ENCODE measurements at regions not wholly inside any gene's neighbourhood (a gene's known extent, or its start where the extent isn't known, plus 50 kb on each side); places are given as distances from the start of the nearest gene placed in this dataset.
"Not testable (repeated sequence)": the region's sequence is repeated elsewhere in the genome, so short reads cannot be mapped to it uniquely, and the experiment has no call there.

DNA sequence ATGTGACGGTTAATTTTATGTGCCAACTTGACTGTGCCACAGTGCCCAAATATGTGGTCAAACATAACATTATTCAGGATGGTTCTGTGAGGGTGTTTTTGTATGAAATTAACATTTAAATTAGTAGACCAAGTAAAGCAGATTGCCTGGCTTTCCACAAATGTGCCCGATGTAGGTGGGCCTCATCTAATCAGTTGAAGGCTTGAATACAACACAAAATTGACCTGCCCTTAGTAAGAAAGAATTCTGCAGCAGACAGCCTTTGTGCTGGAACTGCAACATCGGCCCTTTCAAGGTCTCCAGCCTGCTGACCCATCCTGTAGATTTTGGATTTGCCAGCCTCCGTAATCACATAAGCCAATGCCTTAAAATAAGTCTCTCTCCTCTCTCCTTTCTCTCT, 215.9 kb downstream of the MEX3B start:
- no peak for DNase-seq (ENCODE audit: low read depth in 1 of 2, low spot score in 1 of 2)
- H3K9me3 ChIP-seq (ENCODE audit: low read depth), result no peaks in the 10 kb centered on the region
- H3K27me3 ChIP-seq, result no peaks in the 10 kb centered on the region
- no peaks in the 10 kb centered on the region for H3K4me1 ChIP-seq (ENCODE audit: low read depth)
- no peaks in the 10 kb centered on the region for H3K36me3 ChIP-seq
- TF ChIP-seq, protein P1, sequence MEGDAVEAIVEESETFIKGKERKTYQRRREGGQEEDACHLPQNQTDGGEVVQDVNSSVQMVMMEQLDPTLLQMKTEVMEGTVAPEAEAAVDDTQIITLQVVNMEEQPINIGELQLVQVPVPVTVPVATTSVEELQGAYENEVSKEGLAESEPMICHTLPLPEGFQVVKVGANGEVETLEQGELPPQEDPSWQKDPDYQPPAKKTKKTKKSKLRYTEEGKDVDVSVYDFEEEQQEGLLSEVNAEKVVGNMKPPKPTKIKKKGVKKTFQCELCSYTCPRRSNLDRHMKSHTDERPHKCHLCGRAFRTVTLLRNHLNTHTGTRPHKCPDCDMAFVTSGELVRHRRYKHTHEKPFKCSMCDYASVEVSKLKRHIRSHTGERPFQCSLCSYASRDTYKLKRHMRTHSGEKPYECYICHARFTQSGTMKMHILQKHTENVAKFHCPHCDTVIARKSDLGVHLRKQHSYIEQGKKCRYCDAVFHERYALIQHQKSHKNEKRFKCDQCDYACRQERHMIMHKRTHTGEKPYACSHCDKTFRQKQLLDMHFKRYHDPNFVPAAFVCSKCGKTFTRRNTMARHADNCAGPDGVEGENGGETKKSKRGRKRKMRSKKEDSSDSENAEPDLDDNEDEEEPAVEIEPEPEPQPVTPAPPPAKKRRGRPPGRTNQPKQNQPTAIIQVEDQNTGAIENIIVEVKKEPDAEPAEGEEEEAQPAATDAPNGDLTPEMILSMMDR (IDR thresholded peaks at IDR 0.05; ENCODE audit: low read depth, low read length), result no peak
- H3K27ac ChIP-seq, result no peak overlapping the region
- no peak overlapping the region for H3K4me3 ChIP-seq

DNA sequence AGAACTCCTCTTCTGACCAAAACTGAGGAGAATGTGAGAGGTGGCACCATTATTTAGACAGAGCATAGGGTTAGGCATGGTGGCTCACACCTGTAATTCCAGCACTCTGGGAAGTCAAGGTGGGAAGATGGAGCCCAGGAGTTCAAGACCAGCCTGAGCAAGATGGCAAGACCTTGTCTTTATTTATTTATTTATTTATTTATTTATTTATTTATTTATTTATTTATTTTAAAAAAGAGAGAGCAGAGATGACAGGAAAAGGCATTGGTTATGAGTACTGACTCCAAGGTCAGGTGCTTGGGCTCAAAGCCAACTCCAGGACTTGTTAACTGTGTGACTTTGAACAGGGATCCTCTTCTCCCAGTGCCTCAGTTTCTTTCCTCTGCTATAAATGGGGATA, 217.7 kb downstream of the MEX3B start:
- no peaks in the 10 kb centered on the region for H3K9me3 ChIP-seq (ENCODE audit: low read depth)
- TF ChIP-seq, protein P1 (IDR thresholded peaks at IDR 0.05; ENCODE audit: low read depth, low read length), result no peak
- H3K27ac ChIP-seq, result no peak overlapping the region
- no peaks in the 10 kb centered on the region for H3K4me1 ChIP-seq (ENCODE audit: low read depth)
- H3K36me3 ChIP-seq, result no peaks in the 10 kb centered on the region
- no peak for DNase-seq (ENCODE audit: low read depth in 1 of 2, low spot score in 1 of 2)
- no peaks in the 10 kb centered on the region for H3K27me3 ChIP-seq
- H3K4me3 ChIP-seq, result no peak overlapping the region

DNA sequence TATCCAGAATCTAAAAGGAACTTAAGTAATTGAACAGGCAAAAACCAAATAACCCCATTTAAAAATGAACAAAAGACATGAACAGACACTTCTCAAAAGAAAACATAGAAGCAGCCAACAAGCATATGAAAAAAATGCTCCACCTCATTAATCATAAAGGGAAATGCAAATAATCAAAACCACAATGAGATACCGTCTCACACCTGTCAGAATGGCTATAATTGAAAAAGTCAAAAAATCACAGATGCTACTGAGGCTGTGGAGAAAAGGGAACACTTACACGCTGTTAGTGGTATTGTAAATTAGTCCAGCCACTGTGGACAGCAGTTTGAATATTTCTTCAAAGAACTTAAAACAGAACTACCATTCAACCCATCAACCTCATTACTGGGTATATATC, 220.7 kb downstream of the MEX3B start:
- no peaks in the 10 kb centered on the region for H3K27me3 ChIP-seq
- no peak for DNase-seq (ENCODE audit: low read depth in 1 of 2, low spot score in 1 of 2)
- no peaks in the 10 kb centered on the region for H3K36me3 ChIP-seq
- H3K4me3 ChIP-seq, result no peak overlapping the region
- H3K27ac ChIP-seq, result no peak overlapping the region
- H3K9me3 ChIP-seq (ENCODE audit: low read depth), result no peaks in the 10 kb centered on the region
- no peaks in the 10 kb centered on the region for H3K4me1 ChIP-seq (ENCODE audit: low read depth)
- TF ChIP-seq, protein P1 (IDR thresholded peaks at IDR 0.05; ENCODE audit: low read depth, low read length), result no peak

DNA sequence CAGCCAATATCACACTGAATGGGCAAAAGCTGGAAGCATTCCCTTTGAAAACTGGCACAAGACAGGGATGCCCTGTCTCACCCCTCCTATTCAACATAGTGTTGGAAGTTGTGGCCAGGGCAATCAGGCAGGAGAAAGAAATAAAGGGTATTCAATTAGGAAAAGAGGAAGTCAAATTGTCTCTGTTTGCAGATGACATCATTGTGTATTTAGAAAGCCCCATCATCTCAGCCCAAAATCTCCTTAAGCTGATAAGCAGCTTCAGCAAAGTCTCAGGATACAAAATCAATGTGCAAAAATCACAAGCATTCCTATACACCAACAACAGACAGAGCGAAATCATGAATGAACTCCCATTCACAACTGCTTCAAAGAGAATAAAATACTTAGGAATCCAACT, 223.2 kb downstream of the MEX3B start:
- H3K27me3 ChIP-seq; H3K4me1 ChIP-seq (ENCODE audit: low read depth); DNase-seq (ENCODE audit: low read depth in 1 of 2, low spot score in 1 of 2); H3K36me3 ChIP-seq; H3K4me3 ChIP-seq; H3K9me3 ChIP-seq (ENCODE audit: low read depth); H3K27ac ChIP-seq: not testable (repeated sequence)

DNA sequence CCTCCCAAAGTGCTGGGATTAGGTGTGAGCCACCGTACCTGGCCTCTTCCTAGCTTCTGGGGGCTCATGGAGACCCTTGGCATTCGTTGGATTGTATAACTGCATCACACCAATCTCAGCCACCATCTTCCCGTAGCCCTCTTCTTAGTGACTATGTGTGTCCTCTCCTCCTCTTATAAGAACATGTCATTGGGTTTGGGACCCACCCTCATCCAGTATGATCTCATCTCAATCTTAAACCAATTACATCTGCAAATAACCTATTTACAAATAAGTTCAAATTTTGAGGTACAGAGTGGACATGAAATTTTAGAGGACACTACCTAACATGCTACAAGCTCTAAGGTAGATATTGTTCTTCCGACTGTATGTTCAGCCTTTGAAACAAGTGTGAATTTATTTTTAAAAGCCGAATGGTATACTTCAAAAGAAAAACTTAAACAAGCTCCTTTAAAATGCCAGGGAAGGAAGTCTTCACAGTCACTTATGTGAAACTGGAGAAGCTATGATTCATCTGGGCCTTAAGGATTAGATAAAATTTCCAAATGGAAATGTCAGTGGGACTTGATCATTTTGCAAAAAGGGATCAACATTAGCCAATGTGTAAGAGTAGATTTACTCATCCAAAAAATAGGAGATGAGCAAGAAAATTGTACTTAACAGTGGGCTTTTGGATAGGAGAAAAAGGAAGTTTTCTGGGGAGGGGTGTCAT, 225.7 kb downstream of the MEX3B start:
- no peaks in the 10 kb centered on the region for H3K9me3 ChIP-seq (ENCODE audit: low read depth)
- H3K27me3 ChIP-seq, result no peaks in the 10 kb centered on the region
- H3K4me3 ChIP-seq, result no peak overlapping the region
- TF ChIP-seq, protein P1 (IDR thresholded peaks at IDR 0.05; ENCODE audit: low read depth, low read length), result no peak
- DNase-seq (ENCODE audit: low read depth in 1 of 2, low spot score in 1 of 2), result peak in 1 of 2 donors; percentile 21
- H3K4me1 ChIP-seq (ENCODE audit: low read depth), result no peaks in the 10 kb centered on the region
- no peaks in the 10 kb centered on the region for H3K36me3 ChIP-seq
- no peak overlapping the region for H3K27ac ChIP-seq

DNA sequence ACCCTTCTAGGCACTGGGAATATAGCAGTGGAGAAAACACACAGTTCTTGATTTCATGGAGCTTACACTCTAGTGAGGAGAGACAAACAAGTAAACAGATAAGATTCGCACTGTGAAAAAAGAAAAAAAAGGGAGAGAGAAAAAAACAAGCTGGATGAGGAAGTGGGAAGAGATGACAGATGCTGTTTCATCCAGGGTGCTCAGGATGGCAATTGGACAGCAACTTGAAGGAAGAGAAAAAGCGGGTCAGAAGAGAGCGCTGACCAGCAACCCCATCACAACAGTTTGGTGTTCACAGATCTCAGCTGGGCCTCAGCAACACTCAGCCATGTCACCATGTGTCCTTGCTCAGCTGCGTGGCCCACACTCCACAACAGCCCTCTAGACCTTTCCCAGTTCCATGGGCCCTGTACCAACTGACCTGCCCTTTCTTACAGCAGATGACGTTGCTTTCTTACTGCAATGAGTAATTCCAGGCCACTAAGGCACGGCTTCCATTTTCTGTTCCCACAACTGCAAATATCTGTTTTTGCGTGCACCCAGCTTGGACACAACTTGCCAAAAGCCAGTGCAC, 230.8 kb downstream of the MEX3B start:
- Histone ChIP-seq H3K4me3 (no peak overlapping the region), H3K27me3 (no peaks in the 10 kb centered on the region), H3K27ac (no peak overlapping the region), H3K4me1 (ENCODE audit: low read depth) (no peaks in the 10 kb centered on the region), H3K9me3 (ENCODE audit: low read depth) (no peaks in the 10 kb centered on the region), H3K36me3 (no peaks in the 10 kb centered on the region)
- no peak for DNase-seq (ENCODE audit: low read depth in 1 of 2, low spot score in 1 of 2)
- TF ChIP-seq, protein P1 (IDR thresholded peaks at IDR 0.05; ENCODE audit: low read depth, low read length), result no peak

All from cardiac muscle cell (in vitro differentiated cells and primary cell).